Esophagus muscularis mucosa (tissue), 3 donors: ENCODE measurements at regions not wholly inside any gene's neighbourhood (a gene's known extent, or its start where the extent isn't known, plus 50 kb on each side); places are given as distances from the start of the nearest gene placed in this dataset.

ENCODE experiments used
- CTCF ChIP-seq, 3 experiments: fragments of 200-600 bp in 2 of 3; fragments of 450-650 bp in 1 of 3; sonication (generic) in 2 of 3; IDR thresholded peaks; one replicate each; pipeline ENCODE4 v1.5.1; 2017 to 2019; ENCODE audit warnings: antibody characterized with exemption in 3 of 3, mild to moderate bottlenecking in 2 of 3, moderate library complexity in 1 of 3
- POLR2AphosphoS5 ChIP-seq, 2 donors: sonication (generic); formaldehyde crosslinking; IDR thresholded peaks; one replicate each; pipeline ENCODE4 v1.6.1; 2017; ENCODE audit warnings: antibody characterized with exemption in 2 of 2

GRCh38 chr21:30962013-30962412 is 76.3 kb downstream of the KRTAP19-8 start:
- TF ChIP-seq CTCF (IDR thresholded peaks at IDR 0.05): no peak
- TF ChIP-seq POLR2AphosphoS5 (IDR thresholded peaks at IDR 0.05): no peak
